HEK293T (cell line): ENCODE measurements at regions not wholly inside any gene's neighbourhood (a gene's known extent, or its start where the extent isn't known, plus 50 kb on each side); places are given as distances from the start of the nearest gene placed in this dataset.

Source experiments
- BHLHE40 ChIP-seq: fragments of 450-650 bp; IDR thresholded peaks from 2 replicates; pipeline ENCODE4 v1.6.1; 2016; ENCODE audit warnings: mild to moderate bottlenecking, moderate library complexity, borderline replicate concordance
- ELF4 ChIP-seq: fragments of 450-650 bp; IDR thresholded peaks from 2 replicates; pipeline ENCODE4 v1.6.1; 2017; ENCODE audit warnings: antibody characterized with exemption
- FOXM1 ChIP-seq: fragments of 450-650 bp; IDR thresholded peaks from 2 replicates; pipeline ENCODE4 v1.6.1; 2017; ENCODE audit warnings: mild to moderate bottlenecking, borderline replicate concordance
- LEF1 ChIP-seq: fragments of 450-650 bp; IDR thresholded peaks from 2 replicates; pipeline ENCODE4 v1.6.1; 2017; ENCODE audit warnings: mild to moderate bottlenecking, borderline replicate concordance
- NFRKB ChIP-seq: fragments of 450-650 bp; IDR thresholded peaks from 2 replicates; pipeline ENCODE4 v1.6.1; 2016; ENCODE audit warnings: mild to moderate bottlenecking, moderate library complexity
- SP1 ChIP-seq: fragments of 450-650 bp; IDR thresholded peaks from 2 replicates; pipeline ENCODE4 v1.6.1; 2017
- SUZ12 ChIP-seq: fragments of 450-650 bp; IDR thresholded peaks from 2 replicates; pipeline ENCODE4 v1.6.1; 2016; ENCODE audit warnings: mild to moderate bottlenecking
- TARDBP ChIP-seq: fragments of 450-650 bp; IDR thresholded peaks from 2 replicates; pipeline ENCODE4 v1.6.1; 2016
- ZNF384 ChIP-seq: fragments of 450-650 bp; IDR thresholded peaks from 2 replicates; pipeline ENCODE4 v1.6.1; 2016
- TF ChIP-seq, protein P1 (sequence below): fragments of 450-650 bp; IDR thresholded peaks from 2 replicates; pipeline ENCODE4 v1.6.1; 2016

DNA sequence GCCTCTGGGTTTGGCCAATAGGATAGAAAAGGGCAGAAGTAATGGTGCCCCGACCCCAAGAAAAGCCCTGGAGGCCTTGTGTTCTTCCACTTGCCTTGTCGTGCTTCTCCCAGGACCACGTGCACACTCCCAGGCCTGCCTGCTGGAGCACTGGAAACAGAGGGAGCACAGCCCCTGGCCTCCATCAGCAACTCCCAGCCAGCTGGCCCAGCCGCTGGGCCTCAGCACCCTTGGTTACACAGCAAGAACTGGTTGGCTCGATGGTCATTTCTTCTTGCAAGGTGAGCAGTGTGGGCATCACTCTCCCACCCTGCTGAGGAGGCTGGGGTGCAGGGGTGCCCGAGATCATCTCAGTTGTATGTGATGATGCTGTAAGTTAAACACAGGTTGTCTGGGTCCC, 69.2 kb upstream of the CST7 start:
- TF ChIP-seq NFRKB (no peak), ELF4 (no peak), SUZ12 (no peak), FOXM1 (no peak), SP1 (no peak), ZNF384 (no peak), BHLHE40 (no peak), TARDBP (no peak), LEF1 (no peak)
- TF ChIP-seq, protein P1, sequence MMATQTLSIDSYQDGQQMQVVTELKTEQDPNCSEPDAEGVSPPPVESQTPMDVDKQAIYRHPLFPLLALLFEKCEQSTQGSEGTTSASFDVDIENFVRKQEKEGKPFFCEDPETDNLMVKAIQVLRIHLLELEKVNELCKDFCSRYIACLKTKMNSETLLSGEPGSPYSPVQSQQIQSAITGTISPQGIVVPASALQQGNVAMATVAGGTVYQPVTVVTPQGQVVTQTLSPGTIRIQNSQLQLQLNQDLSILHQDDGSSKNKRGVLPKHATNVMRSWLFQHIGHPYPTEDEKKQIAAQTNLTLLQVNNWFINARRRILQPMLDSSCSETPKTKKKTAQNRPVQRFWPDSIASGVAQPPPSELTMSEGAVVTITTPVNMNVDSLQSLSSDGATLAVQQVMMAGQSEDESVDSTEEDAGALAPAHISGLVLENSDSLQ = no peak
